HG03135 (cell line): ENCODE measurements at regions not wholly inside any gene's neighbourhood (a gene's known extent, or its start where the extent isn't known, plus 50 kb on each side); places are given as distances from the start of the nearest gene placed in this dataset.
"Not testable (repeated sequence)": the region's sequence is repeated elsewhere in the genome, so short reads cannot be mapped to it uniquely, and the experiment has no call there.

Experiments used
- ATAC-seq: cut with Tn5 transposase; IDR thresholded peaks from one replicate; pipeline ENCODE4 v1.9.1; 2021; ENCODE audit warnings: mild to moderate bottlenecking, moderate library complexity; ENCODE audit not compliant: unreplicated experiment

- ATAC-seq, result no peak
Observed at GRCh38 chr6:6748001-6748400, 159.5 kb downstream of the LY86 start.

GRCh38 chr6:6749702-6750491 is 161.4 kb downstream of the LY86 start:
- no peak for ATAC-seq

- no peak for ATAC-seq
Observed at GRCh38 chr6:6750594-6751265, 162.2 kb downstream of the LY86 start.

GRCh38 chr6:6751266-6751596 is 162.7 kb downstream of the LY86 start:
- no peak for ATAC-seq

GRCh38 chr6:6751619-6752023 is 163.1 kb downstream of the LY86 start:
- no peak for ATAC-seq

- ATAC-seq, result no peak
Observed at GRCh38 chr6:6752129-6752528, 163.6 kb downstream of the LY86 start.

GRCh38 chr6:6753301-6753700 is 164.8 kb downstream of the LY86 start:
- ATAC-seq, result no peak

- no peak for ATAC-seq
Observed at GRCh38 chr6:6756526-6756925, 168.0 kb downstream of the LY86 start.

GRCh38 chr6:6758546-6758914 is 170.0 kb downstream of the LY86 start:
- ATAC-seq, result no peak

- ATAC-seq, result peak; percentile 80
Observed at GRCh38 chr6:6758915-6759654, 170.6 kb downstream of the LY86 start.

- no peak for ATAC-seq
Observed at GRCh38 chr6:6760002-6760401, 171.5 kb downstream of the LY86 start.

- ATAC-seq, result not testable (repeated sequence)
Observed at GRCh38 chr6:6762566-6762965, 174.0 kb downstream of the LY86 start.

- ATAC-seq, result no peak
Observed at GRCh38 chr6:6764764-6765434, 176.4 kb downstream of the LY86 start.

GRCh38 chr6:6766230-6766905 is 177.8 kb downstream of the LY86 start:
- no peak for ATAC-seq

- ATAC-seq, result no peak
Observed at GRCh38 chr6:6769466-6769865, 180.9 kb downstream of the LY86 start.

- ATAC-seq, result no peak
Observed at GRCh38 chr6:6771224-6771945, 182.9 kb downstream of the LY86 start.

GRCh38 chr6:6771964-6772363 is 183.4 kb downstream of the LY86 start:
- ATAC-seq, result no peak

GRCh38 chr6:6772751-6773150 is 184.2 kb downstream of the LY86 start:
- ATAC-seq, result no peak

- no peak for ATAC-seq
Observed at GRCh38 chr6:6775074-6775473, 186.6 kb downstream of the LY86 start.

- ATAC-seq, result no peak
Observed at GRCh38 chr6:6780231-6780630, 191.7 kb downstream of the LY86 start.
